SK-N-SH treated with all-trans-retinoic acid at 6 μM for 48 hours (cell line): ENCODE measurements at regions not wholly inside any gene's neighbourhood (a gene's known extent, or its start where the extent isn't known, plus 50 kb on each side); places are given as distances from the start of the nearest gene placed in this dataset.

ENCODE experiments used
- BACH2 ChIP-seq: fragments of 250-450 bp; sonication (Bioruptor Pico); IDR thresholded peaks from 2 replicates; pipeline ENCODE4 v1.9.0; 2021; ENCODE audit warnings: mild to moderate bottlenecking, borderline replicate concordance
- CSDC2 ChIP-seq: fragments of 250-450 bp; sonication (Bioruptor Pico); IDR thresholded peaks from 2 replicates; pipeline ENCODE4 v1.5.0; 2020; ENCODE audit warnings: mild to moderate bottlenecking, moderate library complexity
- GLIS3 ChIP-seq: fragments of 250-450 bp; sonication (Bioruptor Pico); IDR thresholded peaks from 2 replicates; pipeline ENCODE4 v1.5.0; 2020; ENCODE audit warnings: mild to moderate bottlenecking, moderate library complexity
- OSR1 ChIP-seq: fragments of 250-450 bp; sonication (Bioruptor Pico); IDR thresholded peaks from 2 replicates; pipeline ENCODE4 v1.8.0; 2022; ENCODE audit warnings: moderate library complexity, mild to moderate bottlenecking, inconsistent platforms
- SNAI2 ChIP-seq: fragments of 250-450 bp; sonication (Bioruptor Pico); IDR thresholded peaks from 2 replicates; pipeline ENCODE4 v1.5.0; 2020; ENCODE audit warnings: mild to moderate bottlenecking, moderate library complexity
- TOX ChIP-seq: fragments of 250-450 bp; sonication (Bioruptor Pico); IDR thresholded peaks from 2 replicates; pipeline ENCODE4 v1.8.0; 2021; ENCODE audit warnings: mild to moderate bottlenecking, moderate library complexity, borderline replicate concordance
- ZFP3 ChIP-seq: fragments of 250-450 bp; sonication (Bioruptor Pico); IDR thresholded peaks from 2 replicates; pipeline ENCODE4 v1.5.0; 2020; ENCODE audit warnings: mild to moderate bottlenecking, moderate library complexity
- TF ChIP-seq, protein P1 (sequence below): fragments of 250-450 bp; sonication (Bioruptor Pico); IDR thresholded peaks from 2 replicates; pipeline ENCODE4 v1.8.0; 2020; ENCODE audit warnings: mild to moderate bottlenecking, moderate library complexity, borderline replicate concordance
- TF ChIP-seq, protein P2 (sequence below): fragments of 250-450 bp; sonication (Bioruptor Pico); IDR thresholded peaks from 2 replicates; pipeline ENCODE4 v1.8.0; 2021; ENCODE audit warnings: low read depth, mild to moderate bottlenecking, moderate library complexity, borderline replicate concordance
- TF ChIP-seq, protein P3 (sequence below): fragments of 250-450 bp; sonication (Bioruptor Pico); IDR thresholded peaks from 2 replicates; pipeline ENCODE4 v1.5.1; 2020; ENCODE audit warnings: low read depth, mild to moderate bottlenecking, moderate library complexity

DNA sequence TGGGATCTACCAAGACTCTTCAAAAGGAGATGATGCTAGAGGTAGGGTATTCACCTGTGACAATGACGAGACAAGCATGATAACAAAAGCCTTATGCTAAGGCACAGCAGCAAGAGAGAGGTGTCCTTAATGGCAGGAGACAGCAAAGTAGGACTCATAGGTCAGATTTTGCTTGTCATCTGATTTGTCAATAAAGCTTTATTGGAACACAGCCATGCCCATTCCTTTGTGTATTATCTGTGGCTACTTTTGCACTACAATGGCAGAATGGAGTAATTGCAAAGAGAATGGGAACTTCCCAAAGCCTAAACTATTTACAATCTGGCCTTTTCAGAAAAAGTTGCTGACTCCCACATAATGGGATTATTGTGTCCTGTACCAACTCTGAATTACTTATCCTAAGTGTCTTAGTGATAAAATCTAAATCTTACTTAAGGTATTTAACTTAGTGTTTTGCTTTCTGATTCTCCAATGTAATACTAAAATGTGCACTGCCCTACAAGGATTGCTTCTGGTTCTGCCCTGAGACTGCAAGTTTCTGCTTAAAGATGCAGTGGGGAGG lies 221.6 kb downstream of the CDC5L start:
- no peak for TF ChIP-seq OSR1 (CRISPR knock-in tag)
- TF ChIP-seq, protein P1, sequence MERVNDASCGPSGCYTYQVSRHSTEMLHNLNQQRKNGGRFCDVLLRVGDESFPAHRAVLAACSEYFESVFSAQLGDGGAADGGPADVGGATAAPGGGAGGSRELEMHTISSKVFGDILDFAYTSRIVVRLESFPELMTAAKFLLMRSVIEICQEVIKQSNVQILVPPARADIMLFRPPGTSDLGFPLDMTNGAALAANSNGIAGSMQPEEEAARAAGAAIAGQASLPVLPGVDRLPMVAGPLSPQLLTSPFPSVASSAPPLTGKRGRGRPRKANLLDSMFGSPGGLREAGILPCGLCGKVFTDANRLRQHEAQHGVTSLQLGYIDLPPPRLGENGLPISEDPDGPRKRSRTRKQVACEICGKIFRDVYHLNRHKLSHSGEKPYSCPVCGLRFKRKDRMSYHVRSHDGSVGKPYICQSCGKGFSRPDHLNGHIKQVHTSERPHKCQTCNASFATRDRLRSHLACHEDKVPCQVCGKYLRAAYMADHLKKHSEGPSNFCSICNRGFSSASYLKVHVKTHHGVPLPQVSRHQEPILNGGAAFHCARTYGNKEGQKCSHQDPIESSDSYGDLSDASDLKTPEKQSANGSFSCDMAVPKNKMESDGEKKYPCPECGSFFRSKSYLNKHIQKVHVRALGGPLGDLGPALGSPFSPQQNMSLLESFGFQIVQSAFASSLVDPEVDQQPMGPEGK (CRISPR knock-in tag): no peak
- TF ChIP-seq, protein P2, sequence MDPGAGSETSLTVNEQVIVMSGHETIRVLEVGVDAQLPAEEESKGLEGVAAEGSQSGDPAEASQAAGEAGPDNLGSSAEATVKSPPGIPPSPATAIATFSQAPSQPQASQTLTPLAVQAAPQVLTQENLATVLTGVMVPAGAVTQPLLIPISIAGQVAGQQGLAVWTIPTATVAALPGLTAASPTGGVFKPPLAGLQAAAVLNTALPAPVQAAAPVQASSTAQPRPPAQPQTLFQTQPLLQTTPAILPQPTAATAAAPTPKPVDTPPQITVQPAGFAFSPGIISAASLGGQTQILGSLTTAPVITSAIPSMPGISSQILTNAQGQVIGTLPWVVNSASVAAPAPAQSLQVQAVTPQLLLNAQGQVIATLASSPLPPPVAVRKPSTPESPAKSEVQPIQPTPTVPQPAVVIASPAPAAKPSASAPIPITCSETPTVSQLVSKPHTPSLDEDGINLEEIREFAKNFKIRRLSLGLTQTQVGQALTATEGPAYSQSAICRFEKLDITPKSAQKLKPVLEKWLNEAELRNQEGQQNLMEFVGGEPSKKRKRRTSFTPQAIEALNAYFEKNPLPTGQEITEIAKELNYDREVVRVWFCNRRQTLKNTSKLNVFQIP: no peak
- TF ChIP-seq, protein P3, sequence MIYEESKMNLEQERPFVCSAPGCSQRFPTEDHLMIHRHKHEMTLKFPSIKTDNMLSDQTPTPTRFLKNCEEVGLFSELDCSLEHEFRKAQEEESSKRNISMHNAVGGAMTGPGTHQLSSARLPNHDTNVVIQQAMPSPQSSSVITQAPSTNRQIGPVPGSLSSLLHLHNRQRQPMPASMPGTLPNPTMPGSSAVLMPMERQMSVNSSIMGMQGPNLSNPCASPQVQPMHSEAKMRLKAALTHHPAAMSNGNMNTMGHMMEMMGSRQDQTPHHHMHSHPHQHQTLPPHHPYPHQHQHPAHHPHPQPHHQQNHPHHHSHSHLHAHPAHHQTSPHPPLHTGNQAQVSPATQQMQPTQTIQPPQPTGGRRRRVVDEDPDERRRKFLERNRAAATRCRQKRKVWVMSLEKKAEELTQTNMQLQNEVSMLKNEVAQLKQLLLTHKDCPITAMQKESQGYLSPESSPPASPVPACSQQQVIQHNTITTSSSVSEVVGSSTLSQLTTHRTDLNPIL (CRISPR knock-in tag): no peak
- no peak for TF ChIP-seq CSDC2
- no peak for TF ChIP-seq TOX (CRISPR knock-in tag)
- no peak for TF ChIP-seq SNAI2 (CRISPR knock-in tag)
- TF ChIP-seq BACH2 (CRISPR knock-in tag): no peak
- no peak for TF ChIP-seq ZFP3 (CRISPR knock-in tag)
- TF ChIP-seq GLIS3: no peak
